GM18907 (cell line): ENCODE measurements at regions not wholly inside any gene's neighbourhood (a gene's known extent, or its start where the extent isn't known, plus 50 kb on each side); places are given as distances from the start of the nearest gene placed in this dataset.

Experiments
- ATAC-seq: cut with Tn5 transposase; IDR thresholded peaks from one replicate; pipeline ENCODE4 v1.9.1; 2021; ENCODE audit warnings: mild to moderate bottlenecking, moderate library complexity; ENCODE audit not compliant: unreplicated experiment

GRCh38 chr20:60124776-60125381, 166.7 kb downstream of the CDH26 start:
- no peak for ATAC-seq

GRCh38 chr20:60125513-60125912, 167.3 kb downstream of the CDH26 start:
- no peak for ATAC-seq

- no peak for ATAC-seq
Measured at GRCh38 chr20:60126975-60127374, 168.8 kb downstream of the CDH26 start.

GRCh38 chr20:60131375-60131774, 173.2 kb downstream of the CDH26 start:
- no peak for ATAC-seq

- ATAC-seq, result no peak
Measured at GRCh38 chr20:60132162-60132826, 174.1 kb downstream of the CDH26 start.

- ATAC-seq, result no peak
Measured at GRCh38 chr20:60132827-60133670, 174.8 kb downstream of the CDH26 start.

GRCh38 chr20:60135276-60135675, 177.1 kb downstream of the CDH26 start:
- no peak for ATAC-seq

GRCh38 chr20:60136645-60137401, 178.6 kb downstream of the CDH26 start:
- no peak for ATAC-seq

GRCh38 chr20:60137657-60138245, 179.5 kb downstream of the CDH26 start:
- peak; percentile 53 for ATAC-seq

GRCh38 chr20:60138256-60139220, 180.3 kb downstream of the CDH26 start:
- ATAC-seq, result no peak

- no peak for ATAC-seq
Measured at GRCh38 chr20:60139663-60140446, 181.6 kb downstream of the CDH26 start.

GRCh38 chr20:60142587-60142986, 184.4 kb downstream of the CDH26 start:
- no peak for ATAC-seq

- no peak for ATAC-seq
Measured at GRCh38 chr20:60143261-60143842, 185.1 kb downstream of the CDH26 start.

GRCh38 chr20:60144404-60144803, 186.2 kb downstream of the CDH26 start:
- no peak for ATAC-seq

- no peak for ATAC-seq
Measured at GRCh38 chr20:60144974-60145527, 186.8 kb downstream of the CDH26 start.

GRCh38 chr20:60147004-60147403, 188.8 kb downstream of the CDH26 start:
- ATAC-seq, result no peak

- ATAC-seq, result no peak
Measured at GRCh38 chr20:60148885-60149284, 190.7 kb downstream of the CDH26 start.

GRCh38 chr20:60152792-60153191, 194.6 kb downstream of the CDH26 start:
- ATAC-seq, result no peak
